ENCODE measurements at regions not wholly inside any gene's neighbourhood (a gene's known extent, or its start where the extent isn't known, plus 50 kb on each side); places are given as distances from the start of the nearest gene placed in this dataset.

- TF ChIP-seq POLR2A (IDR thresholded peaks at IDR 0.05) (no peak), CTCF (IDR thresholded peaks at IDR 0.05) (no peak)
These were observed 253.5 kb upstream of the PRKCQ start for GRCh38 chr10:6833458-6834011.

Data from esophagus squamous epithelium (tissue), 4 donors.